AG08395 (cell line): ENCODE measurements at regions not wholly inside any gene's neighbourhood (a gene's known extent, or its start where the extent isn't known, plus 50 kb on each side); places are given as distances from the start of the nearest gene placed in this dataset.

Source experiments
- DNase-seq: peaks from one replicate; pipeline ENCODE4 v3.0.0; 2012; ENCODE audit warnings: mixed read lengths, low spot score

GRCh38 chr3:39751286-39751685, 58.1 kb upstream of the MYRIP start:
- no peak for DNase-seq

- DNase-seq: no peak
Measured at GRCh38 chr3:39752019-39752637, 57.3 kb upstream of the MYRIP start.

- no peak for DNase-seq
Measured at GRCh38 chr3:39752751-39753150, 56.7 kb upstream of the MYRIP start.

- DNase-seq: no peak
Measured at GRCh38 chr3:39753391-39753790, 56.0 kb upstream of the MYRIP start.

GRCh38 chr3:39754549-39754948, 54.9 kb upstream of the MYRIP start:
- DNase-seq: peak; percentile 2

- DNase-seq: no peak
Measured at GRCh38 chr3:39755100-39755499, 54.3 kb upstream of the MYRIP start.

GRCh38 chr3:39757307-39757706, 52.1 kb upstream of the MYRIP start:
- no peak for DNase-seq
